Urinary bladder (tissue), 3 donors: ENCODE measurements at regions not wholly inside any gene's neighbourhood (a gene's known extent, or its start where the extent isn't known, plus 50 kb on each side); places are given as distances from the start of the nearest gene placed in this dataset.

Experiments
- DNase-seq: peaks from one replicate; pipeline ENCODE4 v3.0.0-alpha.2; 2015; ENCODE audit errors: extremely low spot score
- H3K27ac ChIP-seq: one replicate; pipeline ENCODE4 v1.5.1; 2013; ENCODE audit warnings: low read depth, mild to moderate bottlenecking, moderate library complexity
- H3K36me3 ChIP-seq: one replicate; pipeline ENCODE4 v1.6.1; 2013; ENCODE audit warnings: mild to moderate bottlenecking, moderate library complexity; ENCODE audit not compliant: insufficient read depth
- H3K4me1 ChIP-seq: one replicate; pipeline ENCODE4 v1.6.1; 2013; ENCODE audit warnings: mild to moderate bottlenecking, moderate library complexity; ENCODE audit not compliant: insufficient read depth
- H3K4me3 ChIP-seq: one replicate; pipeline ENCODE4 v1.5.1; 2013; ENCODE audit warnings: low read depth, low read length
- WGBS: extraction: QIAGEN DNeasy Blood & Tissue Kit; methylation state at CpG from one replicate; pipeline ENCODE4 v1.1.7; 2013; 5-methylcytosine and 5-hydroxymethylcytosine counted together
- donor health status: healthy with polysubstance abuse.
- donor health status: healthy.

DNA sequence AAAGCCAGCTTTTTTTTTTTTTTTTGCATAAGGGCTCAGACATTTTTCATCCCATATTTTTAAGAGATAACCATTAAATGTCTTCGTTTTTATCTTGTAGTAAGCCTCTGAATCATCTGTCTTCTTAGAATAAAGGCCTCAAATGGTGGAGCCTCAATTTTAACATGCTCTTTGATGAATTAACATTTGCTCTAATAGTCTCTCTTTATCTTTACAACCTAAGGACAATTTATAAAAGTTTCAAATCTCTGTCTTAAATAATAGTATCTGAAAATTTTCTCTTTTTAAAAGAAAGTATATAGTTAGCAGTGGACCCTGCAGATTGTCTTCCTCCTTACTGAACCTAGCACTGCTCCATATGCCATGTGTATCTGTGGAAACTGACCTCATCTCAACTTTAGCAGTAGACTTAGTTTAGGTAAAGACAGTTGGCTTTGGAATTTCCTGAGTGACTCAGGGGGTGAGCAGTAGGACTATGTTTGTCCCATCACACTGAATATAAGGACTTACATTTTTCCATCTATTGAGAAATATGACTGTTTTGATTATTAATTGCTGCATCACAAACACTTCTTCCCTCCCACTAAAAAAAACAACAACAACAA, 1658.0 kb downstream of the STIM2 start:
- no peak for DNase-seq
- WGBS: 45% methylated on average over 1 of the region's 1 CpG
- H3K4me3 ChIP-seq: no peak overlapping the region

DNA sequence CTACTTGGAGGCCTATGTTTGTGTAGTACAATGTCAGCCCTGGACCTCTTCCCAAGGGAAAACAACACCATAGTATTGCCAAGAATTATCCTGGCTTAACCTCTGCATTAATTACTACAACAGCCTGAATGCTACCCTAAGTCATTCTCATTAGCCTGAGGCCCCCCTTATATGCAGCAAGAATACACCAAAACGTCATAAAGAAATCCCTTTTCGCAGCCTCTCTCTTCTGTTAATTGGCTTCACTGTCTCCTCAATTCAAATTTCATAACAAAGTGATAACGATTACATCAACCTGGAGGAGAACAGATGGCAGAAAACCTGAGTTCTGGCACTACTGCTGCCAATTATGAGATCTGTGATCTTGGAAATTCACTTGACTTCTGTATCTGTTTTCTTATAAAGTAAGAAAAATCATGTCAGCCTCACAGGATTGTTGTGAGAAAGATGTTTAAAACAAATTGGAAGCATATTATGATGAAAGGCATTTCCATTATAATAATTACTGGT, 1663.1 kb downstream of the STIM2 start:
- no peaks in the 10 kb centered on the region for H3K4me1 ChIP-seq
- H3K36me3 ChIP-seq: no peaks in the 10 kb centered on the region
- no peak for DNase-seq
- no peak overlapping the region for H3K4me3 ChIP-seq
- WGBS: 81% methylated on average over 3 of the region's 3 CpGs
- H3K27ac ChIP-seq: no peak overlapping the region

More for the DNA sequence above, 1658.0 kb downstream of the STIM2 start:
- Histone ChIP-seq H3K4me1 (no peaks in the 10 kb centered on the region), H3K36me3 (no peaks in the 10 kb centered on the region), H3K27ac (no peak overlapping the region)

DNA sequence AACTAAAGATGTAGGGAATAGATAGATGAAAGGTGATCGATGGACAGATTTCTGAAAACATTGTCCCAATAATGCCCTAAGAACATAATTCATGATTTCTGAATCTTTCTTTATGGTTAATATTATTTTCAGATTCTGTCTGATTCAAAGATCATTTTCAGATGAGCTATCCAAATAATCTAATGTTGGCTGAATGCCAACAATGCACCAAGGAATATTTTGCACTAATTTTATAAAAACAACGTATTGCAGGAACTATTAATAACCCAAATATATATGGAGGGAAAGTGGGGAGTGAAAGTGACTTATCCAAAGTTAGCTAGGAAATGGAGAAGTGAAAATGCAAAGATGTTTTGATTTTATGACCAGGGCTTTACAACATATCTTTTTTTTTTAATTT, 1675.5 kb downstream of the STIM2 start:
- Histone ChIP-seq H3K4me1 (no peaks in the 10 kb centered on the region), H3K36me3 (no peaks in the 10 kb centered on the region), H3K4me3 (no peak overlapping the region), H3K27ac (no peak overlapping the region)
- 84% methylated on average over 2 of the region's 2 CpGs for WGBS
- no peak for DNase-seq

DNA sequence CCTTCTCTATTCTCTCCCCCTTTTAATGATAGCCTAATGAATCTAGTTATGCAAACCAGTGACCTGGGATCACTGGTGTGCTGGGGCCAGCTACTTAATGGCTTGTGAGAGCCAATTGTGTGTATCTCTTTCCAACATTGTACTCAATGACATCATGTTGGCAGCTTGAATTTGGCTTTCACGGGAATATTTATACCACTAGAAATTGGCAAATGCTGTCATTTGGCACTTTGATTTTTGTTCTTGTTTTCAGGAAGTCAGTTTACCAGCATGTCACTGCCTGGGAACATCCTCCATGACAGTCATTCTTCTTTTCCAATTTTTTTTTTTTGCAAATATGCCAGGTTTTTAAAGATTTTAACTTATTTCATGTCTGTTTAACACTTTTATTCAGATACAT, 1685.3 kb downstream of the STIM2 start:
- Histone ChIP-seq H3K4me3 (no peak overlapping the region), H3K4me1 (no peaks in the 10 kb centered on the region), H3K36me3 (no peaks in the 10 kb centered on the region), H3K27ac (no peak overlapping the region)
- DNase-seq: no peak
- 65% methylated on average over 1 of the region's 1 CpG for WGBS

DNA sequence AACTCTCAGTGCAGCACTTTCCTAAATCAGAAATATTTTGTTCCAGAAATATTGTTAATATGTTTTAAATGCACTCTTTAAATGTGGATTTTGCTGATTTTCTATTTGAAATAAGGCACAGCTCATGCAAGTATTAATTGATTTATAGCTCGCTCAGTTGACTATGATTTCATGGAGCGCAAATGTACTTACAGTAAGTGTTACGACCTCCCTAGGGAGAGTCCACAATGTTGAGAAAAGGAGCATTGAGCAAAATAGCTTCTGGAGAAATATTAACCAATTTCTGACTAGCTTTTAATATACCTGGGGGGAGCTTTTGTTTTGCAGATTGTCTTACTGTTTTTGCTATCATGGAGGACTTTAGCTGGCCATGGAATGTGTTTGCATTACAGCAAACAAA, 1687.5 kb downstream of the STIM2 start:
- 82% methylated on average over 3 of the region's 3 CpGs for WGBS
- H3K4me1 ChIP-seq: no peaks in the 10 kb centered on the region
- no peak overlapping the region for H3K27ac ChIP-seq
- H3K36me3 ChIP-seq: no peaks in the 10 kb centered on the region
- no peak overlapping the region for H3K4me3 ChIP-seq
- no peak for DNase-seq

DNA sequence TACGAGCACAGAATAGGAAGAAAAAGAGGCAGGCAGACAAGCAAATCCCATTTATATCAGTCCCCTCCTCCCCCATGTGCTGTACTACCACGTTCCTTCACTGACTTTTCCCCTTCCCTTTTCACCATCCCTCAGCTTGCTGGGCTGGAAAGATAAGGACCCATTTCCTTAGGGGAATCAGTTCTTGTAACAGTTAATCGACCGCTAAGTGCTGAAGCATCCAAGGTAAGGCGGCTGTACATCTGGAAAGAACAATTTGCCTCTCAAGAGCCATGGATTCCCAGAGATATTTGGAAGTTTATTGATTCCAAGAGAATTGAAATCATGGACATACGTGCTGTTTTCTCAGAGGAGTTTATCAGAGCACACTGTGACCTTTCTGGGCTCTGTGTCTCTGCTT, 1688.0 kb downstream of the STIM2 start:
- DNase-seq: no peak
- H3K4me1 ChIP-seq: no peaks in the 10 kb centered on the region
- no peak overlapping the region for H3K27ac ChIP-seq
- H3K4me3 ChIP-seq: no peak overlapping the region
- no peaks in the 10 kb centered on the region for H3K36me3 ChIP-seq
- WGBS: 61% methylated on average over 6 of the region's 6 CpGs

DNA sequence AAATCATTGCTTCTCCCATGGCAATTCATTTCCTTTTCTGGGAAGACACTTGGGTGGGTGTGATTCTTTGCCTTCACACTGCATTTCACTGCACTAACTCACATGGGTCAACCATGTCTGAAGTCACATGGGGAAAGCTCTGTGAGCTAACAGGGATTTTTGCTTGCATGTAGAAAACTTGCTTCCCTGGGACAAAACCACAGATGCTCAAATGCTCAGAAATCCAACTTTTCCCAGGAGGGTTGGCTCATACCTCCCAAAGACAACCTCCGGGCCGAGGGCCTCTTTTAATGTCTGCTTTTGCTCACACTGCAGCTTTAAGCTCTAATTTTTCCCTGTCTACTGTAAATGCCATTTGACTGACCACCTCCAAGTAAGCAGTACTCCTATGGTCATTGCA, 1695.2 kb downstream of the STIM2 start:
- no peak for DNase-seq
- 74% methylated on average over 2 of the region's 2 CpGs for WGBS
- Histone ChIP-seq H3K36me3 (no peaks in the 10 kb centered on the region), H3K4me1 (no peaks in the 10 kb centered on the region), H3K27ac (no peak overlapping the region), H3K4me3 (no peak overlapping the region)

DNA sequence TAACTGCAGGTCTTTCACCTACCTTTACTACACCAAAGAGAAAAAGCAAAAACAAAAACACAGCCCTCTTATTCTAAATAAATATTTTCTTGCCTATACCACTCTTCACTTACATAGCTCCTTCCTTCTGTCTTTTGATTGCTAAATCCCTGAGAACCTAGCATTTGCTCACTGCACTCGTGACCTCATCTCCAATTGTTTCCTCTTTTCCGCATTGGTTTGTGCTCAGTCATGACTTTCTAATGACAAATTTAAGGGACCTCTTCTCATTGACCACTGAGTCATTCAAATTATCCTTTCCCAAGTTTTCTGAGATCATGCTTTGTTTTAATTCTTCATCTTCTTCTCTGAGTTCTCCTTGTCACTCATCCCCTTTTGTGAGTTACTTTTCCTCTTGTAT, 1697.1 kb downstream of the STIM2 start:
- H3K4me3 ChIP-seq: no peak overlapping the region
- no peaks in the 10 kb centered on the region for H3K36me3 ChIP-seq
- DNase-seq: no peak
- H3K4me1 ChIP-seq: no peaks in the 10 kb centered on the region
- H3K27ac ChIP-seq: no peak overlapping the region
- WGBS: 86% methylated on average over 2 of the region's 2 CpGs

DNA sequence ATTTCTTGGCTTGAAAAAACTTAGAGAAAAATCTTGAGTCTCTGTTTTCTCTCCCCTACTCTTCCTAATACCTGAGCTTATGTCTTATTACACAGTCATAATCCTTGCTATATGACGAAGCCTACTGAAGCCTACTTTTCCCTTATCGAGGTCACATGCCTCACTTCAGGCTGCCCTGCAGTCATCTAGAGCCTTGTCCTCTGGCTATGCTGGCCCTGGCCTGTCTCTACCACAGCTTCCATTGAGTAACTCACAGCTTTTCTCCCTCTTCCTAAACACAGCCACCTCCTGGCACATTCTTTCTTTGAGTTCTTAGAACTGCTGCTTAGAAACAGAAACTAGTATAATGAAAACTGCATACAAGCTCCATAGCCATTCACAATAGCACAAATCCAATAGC, 1698.3 kb downstream of the STIM2 start:
- Histone ChIP-seq H3K4me1 (no peaks in the 10 kb centered on the region), H3K4me3 (no peak overlapping the region), H3K36me3 (no peaks in the 10 kb centered on the region), H3K27ac (no peak overlapping the region)
- DNase-seq: no peak
- WGBS: 44% methylated on average over 2 of the region's 2 CpGs

DNA sequence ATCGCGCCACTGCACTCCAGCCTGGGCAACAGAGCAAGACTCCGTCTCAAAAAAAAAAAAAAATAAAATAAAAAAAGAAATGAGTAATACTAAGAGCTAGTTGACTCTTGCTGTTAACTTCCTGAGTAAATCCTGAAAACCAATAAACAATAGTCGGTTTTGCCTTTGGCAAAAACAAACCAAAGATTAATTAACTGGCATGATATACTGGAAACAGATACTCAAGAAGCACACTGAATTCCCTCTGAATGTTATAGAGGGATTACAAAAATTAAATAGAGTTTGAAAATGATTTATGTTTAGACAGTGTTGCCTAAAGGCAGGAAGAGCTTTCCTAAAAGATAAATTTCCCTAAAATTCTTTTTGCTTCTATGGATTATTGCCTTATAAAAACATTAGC, 1702.3 kb downstream of the STIM2 start:
- Histone ChIP-seq H3K4me1 (no peaks in the 10 kb centered on the region), H3K36me3 (no peaks in the 10 kb centered on the region), H3K27ac (no peak overlapping the region), H3K4me3 (no peak overlapping the region)
- DNase-seq: no peak
- WGBS: 17% methylated on average over 1 of the region's 4 CpGs

DNA sequence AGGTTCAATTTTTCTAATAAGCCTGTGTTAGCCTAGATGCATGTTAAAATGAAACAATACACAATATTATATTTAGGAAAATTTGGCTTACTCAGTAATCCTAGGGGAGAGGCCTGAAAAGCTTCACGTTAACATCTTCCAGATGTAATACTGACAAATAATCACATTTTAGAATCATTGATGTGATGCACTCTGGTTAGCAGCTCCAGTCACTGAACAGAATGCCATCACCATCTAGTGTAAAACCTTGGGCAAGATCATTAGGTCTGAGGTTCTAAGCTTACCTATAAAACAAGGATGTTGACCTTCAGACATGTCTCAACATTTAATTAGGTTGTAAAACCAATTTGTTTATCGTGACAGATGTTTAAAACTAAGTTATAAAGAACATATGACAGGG, 1704.8 kb downstream of the STIM2 start:
- no peak overlapping the region for H3K27ac ChIP-seq
- H3K36me3 ChIP-seq: no peaks in the 10 kb centered on the region
- H3K4me3 ChIP-seq: no peak overlapping the region
- 32% methylated on average over 2 of the region's 2 CpGs for WGBS
- H3K4me1 ChIP-seq: no peaks in the 10 kb centered on the region
- peak; percentile 18 for DNase-seq

DNA sequence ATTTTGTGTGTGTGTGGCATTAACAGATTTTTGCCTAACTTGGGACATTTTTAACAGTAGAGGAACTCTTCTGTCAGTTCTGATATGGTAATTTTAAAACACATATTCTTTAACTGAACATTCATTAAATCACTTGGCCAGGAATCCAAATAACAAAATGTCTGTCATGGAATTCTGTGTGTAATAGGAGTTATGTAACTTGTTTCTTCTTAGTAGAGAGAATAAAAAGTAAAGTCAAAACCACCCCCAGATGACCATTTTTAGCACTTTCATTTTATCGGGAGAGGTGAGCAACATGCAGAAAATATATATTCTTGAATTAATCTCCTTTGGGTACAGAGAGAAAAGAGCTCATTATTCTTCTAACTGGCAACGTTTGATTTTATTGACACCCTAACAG, 1740.3 kb downstream of the STIM2 start:
- WGBS: 86% methylated on average over 2 of the region's 2 CpGs
- H3K4me3 ChIP-seq: no peak overlapping the region
- no peaks in the 10 kb centered on the region for H3K36me3 ChIP-seq
- H3K27ac ChIP-seq: no peak overlapping the region
- no peaks in the 10 kb centered on the region for H3K4me1 ChIP-seq
- no peak for DNase-seq

DNA sequence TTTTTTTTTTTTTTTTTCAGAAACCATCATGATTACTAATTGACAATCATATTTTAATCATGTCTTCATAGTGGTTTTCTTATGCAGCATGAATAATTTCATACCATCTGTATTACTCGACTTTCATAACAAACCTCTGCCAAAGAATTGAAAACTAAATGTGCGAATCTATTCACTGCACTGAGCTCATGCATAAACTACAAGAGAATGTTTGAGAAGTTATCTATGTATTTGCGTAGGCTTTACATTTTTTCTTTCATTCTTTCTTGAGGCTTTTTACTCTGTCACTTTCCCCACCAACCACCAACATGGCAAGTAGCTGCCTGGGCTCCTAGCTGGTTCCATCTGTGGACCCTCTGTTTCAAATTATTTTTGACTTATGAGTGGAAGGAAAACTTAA, 1761.0 kb downstream of the STIM2 start:
- H3K4me3 ChIP-seq: no peak overlapping the region
- H3K4me1 ChIP-seq: no peaks in the 10 kb centered on the region
- no peak for DNase-seq
- no peaks in the 10 kb centered on the region for H3K36me3 ChIP-seq
- WGBS: 81% methylated on average over 3 of the region's 3 CpGs
- no peak overlapping the region for H3K27ac ChIP-seq

DNA sequence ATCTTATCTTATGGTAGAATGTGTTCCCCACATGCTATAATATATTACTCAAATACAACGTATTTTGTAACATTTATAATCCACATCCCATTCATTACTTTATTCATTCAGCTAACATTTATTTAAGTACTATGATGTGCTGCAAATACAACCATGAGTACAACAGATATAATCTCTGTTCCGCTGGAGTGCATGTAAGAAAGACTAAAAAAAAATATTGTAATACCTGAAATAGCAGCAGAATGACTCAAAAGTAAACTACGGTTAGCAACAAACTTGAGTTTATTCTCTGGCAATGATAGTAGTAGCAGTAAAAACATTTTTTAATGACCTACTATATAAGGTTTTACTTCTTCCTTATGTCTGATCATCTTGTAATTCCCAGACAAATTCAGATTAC, 1776.3 kb downstream of the STIM2 start:
- no peak overlapping the region for H3K4me3 ChIP-seq
- H3K27ac ChIP-seq: no peak overlapping the region
- DNase-seq: no peak
- WGBS: 71% methylated on average over 3 of the region's 3 CpGs
- no peaks in the 10 kb centered on the region for H3K4me1 ChIP-seq
- H3K36me3 ChIP-seq: no peaks in the 10 kb centered on the region

DNA sequence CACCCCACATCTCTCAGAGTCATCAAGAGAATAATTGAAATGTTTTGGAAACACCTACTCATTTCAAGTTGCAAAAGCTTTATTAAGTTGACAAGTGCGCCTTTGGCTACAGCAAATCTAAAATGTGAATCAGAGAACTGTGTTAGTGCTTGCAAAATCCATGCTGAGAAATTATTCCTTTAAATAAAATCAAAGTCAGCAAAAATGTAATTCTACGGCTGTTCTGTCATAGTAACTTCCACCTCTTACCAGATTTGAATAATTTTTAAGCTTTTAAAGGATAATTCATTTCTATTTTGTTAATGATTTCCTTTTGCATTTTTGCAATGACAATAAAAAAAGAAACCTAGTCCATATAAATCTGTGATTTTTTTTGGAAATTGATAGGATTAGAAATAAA, 1779.1 kb downstream of the STIM2 start:
- no peak overlapping the region for H3K27ac ChIP-seq
- no peak for DNase-seq
- H3K4me1 ChIP-seq: no peaks in the 10 kb centered on the region
- WGBS: 69% methylated on average over 2 of the region's 2 CpGs
- H3K36me3 ChIP-seq: no peaks in the 10 kb centered on the region
- no peak overlapping the region for H3K4me3 ChIP-seq
